ENCODE measurements at regions not wholly inside any gene's neighbourhood (a gene's known extent, or its start where the extent isn't known, plus 50 kb on each side); places are given as distances from the start of the nearest gene placed in this dataset.
"Not testable (repeated sequence)": the region's sequence is repeated elsewhere in the genome, so short reads cannot be mapped to it uniquely, and the experiment has no call there.

DNA sequence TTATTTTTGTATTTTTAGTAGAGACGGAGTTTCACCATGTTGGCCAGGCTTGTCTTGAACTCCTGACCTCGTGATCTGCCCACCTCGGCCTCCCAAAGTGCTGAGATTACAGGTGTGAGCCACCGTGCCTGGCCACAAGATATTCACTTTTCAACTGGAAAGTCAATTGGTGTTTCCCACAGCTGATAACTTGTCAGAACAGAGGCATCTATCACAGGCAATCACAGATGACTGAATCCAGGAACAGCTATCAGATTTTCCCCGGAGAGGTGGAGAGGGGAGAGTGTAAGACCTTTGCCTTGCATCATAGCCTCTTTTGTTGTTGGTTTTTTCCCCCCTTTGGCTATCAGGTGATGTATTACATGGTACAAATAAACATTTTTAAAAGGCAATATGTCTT lies 84.5 kb downstream of the GADD45G start:
- DNase-seq (ENCODE audit: low spot score); intact Hi-C loops (cut with DNase I): not testable (repeated sequence)

DNA sequence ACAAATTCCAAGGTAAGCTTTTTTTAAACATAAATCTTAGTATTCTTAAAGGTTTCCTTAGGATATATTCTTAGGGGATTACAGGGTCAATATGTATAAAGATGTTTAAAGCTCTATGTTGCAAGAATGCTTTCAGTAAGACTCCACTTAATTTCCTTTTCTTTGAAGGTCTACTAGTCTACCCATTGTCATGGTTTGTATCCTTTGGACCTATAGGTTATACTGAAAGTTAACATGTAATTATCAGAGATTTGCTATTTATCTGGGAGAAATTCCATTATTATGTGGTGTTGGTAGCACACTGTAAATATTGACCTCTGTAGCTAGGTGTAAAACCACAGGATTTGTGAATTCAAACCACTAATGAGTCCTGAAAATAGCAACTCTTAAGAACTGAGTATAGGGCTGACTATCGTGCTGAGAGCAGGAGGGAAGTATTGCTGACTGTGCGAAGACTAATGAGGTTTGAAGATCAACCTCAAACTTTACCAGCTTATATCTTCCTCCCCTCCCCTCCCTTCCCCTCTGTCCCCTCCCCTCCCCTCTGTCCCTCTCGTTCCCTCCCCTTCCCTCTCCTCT lies 85.6 kb downstream of the GADD45G start:
- intact Hi-C loops (cut with DNase I): no loop called here
- DNase-seq (ENCODE audit: low spot score): no peak

DNA sequence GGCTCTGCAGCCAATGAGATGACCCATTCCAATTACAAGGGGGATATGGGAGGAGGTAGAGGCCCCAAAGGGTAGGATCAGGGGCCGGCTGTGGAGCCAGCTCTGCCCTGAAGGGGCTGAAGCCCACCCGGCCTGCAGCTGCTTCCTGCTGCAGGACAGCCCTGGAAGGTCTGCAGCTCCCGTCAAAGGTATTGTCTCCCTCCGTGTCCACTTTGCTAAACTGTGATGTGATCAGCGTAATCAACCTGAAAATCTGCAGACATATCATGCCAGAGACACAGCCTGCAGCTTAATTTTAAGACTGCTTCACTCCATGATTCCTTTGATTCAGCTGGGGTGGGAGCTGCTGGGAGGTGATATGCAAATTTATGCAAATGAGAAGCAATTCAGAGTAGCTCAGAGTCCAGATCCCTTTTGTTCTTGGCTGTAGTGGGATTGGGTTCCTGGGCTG lies 90.7 kb downstream of the GADD45G start:
- no peak for DNase-seq (ENCODE audit: low spot score)
- intact Hi-C loops (cut with DNase I): no loop called here

DNA sequence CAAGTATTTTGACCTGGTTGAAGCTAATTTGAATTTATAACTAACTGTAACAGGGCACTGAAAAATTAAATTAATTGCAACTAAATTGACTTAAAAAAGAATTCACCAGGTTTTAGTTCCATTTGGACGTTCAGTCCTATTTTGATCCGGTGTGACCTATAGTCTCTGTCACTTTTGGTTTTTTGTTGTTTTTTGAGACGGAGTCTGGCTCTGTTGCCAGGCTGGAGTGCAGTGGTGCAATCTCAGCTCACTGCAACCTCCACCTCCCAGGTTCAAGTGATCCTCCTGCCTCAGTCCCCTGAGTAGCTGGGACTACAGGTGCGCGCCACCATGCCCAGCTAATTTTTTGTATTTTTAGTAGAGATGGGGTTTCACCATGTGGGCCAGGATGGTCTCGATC lies 91.2 kb downstream of the GADD45G start:
- DNase-seq (ENCODE audit: low spot score); intact Hi-C loops (cut with DNase I): not testable (repeated sequence)

DNA sequence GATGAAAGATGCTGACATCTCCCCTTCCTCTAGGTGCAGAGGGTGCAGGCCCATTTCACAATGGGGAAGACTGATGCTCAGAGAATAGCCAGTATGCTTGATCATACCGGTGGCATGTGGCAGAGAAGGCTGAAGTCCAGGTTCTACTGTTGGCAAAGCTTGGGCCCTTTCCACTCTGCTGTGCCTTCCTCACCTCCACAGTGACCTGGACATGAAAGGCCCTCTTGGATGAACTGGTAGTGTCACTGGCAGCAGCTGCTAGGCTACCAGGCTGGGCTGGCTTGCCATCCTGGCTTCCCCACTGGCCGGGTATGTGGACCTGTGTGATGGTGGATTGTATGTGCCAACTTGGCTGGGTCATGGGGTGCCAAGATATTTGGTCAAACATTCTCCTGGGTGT lies 92.0 kb downstream of the GADD45G start:
- no peak for DNase-seq (ENCODE audit: low spot score)
- intact Hi-C loops (cut with DNase I): no loop called here

DNA sequence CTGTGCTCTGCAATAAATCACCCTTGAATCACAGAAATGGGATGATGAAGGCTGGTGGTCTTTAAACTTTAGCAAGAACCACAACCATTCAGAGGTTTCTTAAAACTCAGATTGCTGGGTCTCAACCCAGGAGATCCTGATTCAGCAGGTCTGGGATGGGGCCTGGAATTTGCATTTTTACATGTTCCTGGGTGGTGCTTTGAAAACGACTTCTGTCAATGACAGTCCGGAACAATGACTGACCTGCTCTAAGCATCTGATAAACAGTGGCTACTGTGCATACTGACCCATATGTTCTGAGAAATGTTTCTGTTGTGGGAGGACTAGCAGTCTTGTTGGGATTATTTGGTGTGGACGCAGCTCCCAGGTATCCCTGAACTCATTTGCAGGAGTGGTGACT lies 92.7 kb downstream of the GADD45G start:
- intact Hi-C loops (cut with DNase I): no loop called here

DNA sequence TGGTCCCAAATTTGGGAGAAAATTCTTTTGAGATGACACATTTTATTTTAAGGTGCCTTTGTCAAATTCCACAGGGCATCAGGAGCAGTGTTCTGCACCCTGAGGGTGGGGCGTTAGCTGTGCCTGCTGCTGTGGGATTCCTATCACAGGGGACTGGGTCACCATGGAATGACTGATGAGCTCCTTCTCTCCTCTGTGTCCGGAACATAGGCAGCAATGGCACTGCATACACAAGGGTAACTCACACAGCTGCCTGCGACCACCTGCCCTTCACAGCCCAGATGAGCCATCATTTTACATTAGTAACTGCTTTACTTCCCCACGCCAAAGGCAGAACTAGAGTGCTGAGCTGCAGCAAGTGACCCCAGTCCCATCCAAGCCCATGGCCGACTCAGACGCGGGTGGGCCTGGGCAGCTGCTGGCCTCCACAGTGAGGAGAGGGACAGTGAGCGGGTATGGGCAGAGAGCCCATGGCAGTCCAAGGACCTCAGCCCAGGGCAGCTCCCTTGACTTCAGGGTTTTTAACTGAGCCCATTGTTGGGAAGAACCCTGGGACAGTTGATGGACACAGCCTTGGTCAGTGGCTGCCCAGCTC lies 93.7 kb downstream of the GADD45G start:
- no peak for DNase-seq (ENCODE audit: low spot score)
- intact Hi-C loops (cut with DNase I): no loop called here

More for the DNA sequence above, 92.7 kb downstream of the GADD45G start:
- no peak for DNase-seq (ENCODE audit: low spot score)

DNA sequence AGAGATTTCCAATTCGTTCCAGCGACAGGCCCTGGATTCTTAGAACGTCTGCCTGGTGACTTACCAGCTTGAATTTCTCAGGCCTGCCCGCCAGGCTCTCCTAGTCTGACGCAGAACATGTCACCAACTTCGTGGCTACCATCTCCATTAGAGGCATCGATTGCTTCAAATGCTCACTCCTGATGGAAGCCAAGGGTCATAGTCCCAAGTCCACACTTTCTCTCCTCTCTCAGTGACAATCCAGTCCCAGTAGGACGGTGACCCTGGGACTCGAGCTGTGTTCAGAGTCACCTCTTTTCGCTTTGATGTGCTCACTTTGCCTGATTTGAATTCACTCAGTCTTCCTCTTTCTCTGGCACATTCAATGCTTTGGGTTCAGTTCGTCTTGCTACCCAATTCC lies 94.8 kb downstream of the GADD45G start:
- no peak for DNase-seq (ENCODE audit: low spot score)
- intact Hi-C loops (cut with DNase I): no loop called here

DNA sequence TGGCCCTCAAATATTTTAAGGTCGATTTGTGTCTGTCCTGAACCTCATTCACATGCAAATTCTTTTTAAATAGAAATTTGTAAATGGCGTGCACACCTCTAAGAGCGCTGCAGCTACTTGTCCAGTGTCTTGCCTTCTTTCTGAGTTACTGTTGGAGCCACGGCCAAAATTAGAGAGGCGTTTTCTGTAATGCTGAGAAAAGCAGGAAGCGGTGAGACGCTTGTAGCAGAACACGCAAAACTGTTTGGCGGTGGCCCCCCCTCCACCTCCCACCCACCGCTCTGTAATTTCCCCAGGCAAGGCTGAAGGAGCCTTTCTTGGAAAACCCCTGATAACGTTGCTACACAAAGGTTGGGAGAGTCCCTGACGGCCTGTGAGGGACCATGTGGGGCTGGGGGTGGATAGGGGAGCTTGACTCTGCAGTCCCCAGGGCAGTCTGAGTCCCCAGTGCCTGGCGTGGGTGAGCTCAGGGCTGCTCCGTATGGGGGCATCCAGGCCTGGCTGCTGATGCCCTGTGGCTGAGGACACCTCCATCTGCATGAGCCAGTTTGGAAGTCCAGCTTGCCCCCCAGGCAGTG lies 96.5 kb downstream of the GADD45G start:
- DNase-seq (ENCODE audit: low spot score): no peak
- intact Hi-C loops (cut with DNase I): no loop called here

DNA sequence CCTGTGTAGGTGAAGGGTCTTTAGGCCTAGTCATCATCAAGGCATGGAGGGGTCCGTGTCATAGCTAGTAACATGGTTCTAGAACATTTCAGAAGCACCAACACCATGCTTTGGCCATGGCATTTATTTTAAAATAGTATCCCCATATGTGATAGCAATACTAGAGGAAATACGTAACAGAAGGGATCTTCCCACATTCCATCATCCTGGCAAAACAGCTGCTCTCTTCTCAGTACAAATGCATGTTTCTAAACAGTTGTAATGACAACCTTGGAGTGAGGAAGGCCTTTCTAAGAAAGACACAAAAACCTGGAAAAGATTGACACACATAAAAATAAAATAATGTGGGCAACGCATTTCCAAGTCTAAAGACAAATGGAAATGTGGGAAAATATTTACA lies 97.6 kb downstream of the GADD45G start:
- intact Hi-C loops (cut with DNase I): no loop called here

DNA sequence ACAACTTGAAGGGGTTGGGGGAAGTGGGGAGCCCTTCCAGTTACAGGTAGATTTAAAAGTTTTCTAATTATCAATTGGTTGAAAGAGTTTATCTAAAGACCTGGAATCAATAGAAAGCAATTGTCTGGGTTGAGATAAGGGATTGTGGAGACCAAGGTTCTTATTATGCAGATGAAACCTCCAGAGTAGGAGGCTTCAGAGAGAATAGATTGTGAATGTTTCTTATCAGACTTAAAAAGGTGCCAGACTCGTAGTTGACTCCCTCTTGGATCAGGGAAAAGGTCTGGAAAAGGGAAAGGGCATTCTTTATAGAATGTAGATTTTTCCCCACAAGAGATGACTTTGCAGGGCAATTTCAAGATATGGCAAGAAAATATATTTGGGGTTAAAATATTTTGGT lies 100.8 kb downstream of the GADD45G start:
- intact Hi-C loops (cut with DNase I): no loop called here
- no peak for DNase-seq (ENCODE audit: low spot score)

More for the DNA sequence above, 97.6 kb downstream of the GADD45G start:
- DNase-seq (ENCODE audit: low spot score): no peak

DNA sequence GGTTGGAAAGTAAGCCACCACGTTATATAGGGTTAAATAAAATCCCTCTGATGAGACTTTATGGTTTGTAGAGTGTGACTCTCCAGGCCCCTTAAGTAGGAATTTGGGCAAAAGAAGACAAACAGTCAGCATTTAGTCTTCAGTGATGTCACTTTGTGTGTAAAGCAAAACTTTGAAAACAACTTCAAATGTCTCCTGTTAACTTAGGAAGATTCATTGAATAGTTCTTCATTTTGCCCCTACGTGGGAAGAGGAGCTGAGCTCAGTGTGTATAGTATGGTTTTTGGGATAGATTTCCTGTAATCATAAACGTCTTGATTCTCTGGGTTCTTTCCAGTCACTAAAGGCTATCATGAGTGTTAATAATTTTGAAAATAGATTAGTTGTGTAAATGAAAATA lies 101.3 kb downstream of the GADD45G start:
- intact Hi-C loops (cut with DNase I): no loop called here
- no peak for DNase-seq (ENCODE audit: low spot score)

DNA sequence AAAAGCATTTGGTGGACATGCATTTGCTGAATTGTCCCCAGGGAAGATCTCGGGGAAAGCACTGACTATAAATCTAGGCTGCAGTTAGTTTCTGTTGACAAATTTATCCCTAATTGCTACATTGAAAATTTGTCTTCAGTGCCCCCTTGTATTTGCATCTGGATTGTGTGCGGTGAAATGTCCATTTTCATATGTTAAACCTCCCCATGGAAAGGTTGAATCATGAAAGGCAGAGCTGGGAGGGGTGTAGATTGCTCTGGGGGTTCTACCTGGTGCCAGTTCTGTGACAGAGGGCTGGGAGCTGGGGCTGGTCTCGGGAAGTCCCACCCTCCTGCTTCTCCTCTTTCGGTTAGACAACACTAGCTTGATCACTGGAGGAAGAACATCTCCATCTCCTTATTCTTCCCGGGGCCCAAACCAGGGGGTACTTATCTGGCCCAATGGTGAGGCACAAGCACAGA lies 101.9 kb downstream of the GADD45G start:
- DNase-seq (ENCODE audit: low spot score): no peak
- intact Hi-C loops (cut with DNase I): no loop called here

DNA sequence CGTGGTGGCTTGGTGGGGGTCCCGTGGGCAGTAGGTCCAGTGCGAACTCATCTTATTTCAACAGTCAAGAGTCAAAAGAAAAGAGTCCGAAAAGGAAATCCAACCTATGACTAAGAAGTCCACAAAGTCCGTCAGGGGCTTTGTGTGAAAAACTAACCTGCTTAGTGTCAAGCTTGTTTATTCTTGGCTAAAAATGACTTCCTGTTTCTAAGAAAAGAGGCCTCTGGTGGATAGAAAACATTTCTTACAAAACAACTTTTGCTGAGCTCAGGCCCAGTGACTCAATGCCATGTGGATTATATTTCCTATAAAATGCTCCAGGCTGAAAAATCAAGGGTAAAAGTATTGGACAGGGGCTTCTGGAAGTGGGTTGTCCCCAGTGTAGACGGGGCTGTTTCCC lies 105.9 kb downstream of the GADD45G start:
- no peak for DNase-seq (ENCODE audit: low spot score)
- intact Hi-C loops (cut with DNase I): no loop called here

DNA sequence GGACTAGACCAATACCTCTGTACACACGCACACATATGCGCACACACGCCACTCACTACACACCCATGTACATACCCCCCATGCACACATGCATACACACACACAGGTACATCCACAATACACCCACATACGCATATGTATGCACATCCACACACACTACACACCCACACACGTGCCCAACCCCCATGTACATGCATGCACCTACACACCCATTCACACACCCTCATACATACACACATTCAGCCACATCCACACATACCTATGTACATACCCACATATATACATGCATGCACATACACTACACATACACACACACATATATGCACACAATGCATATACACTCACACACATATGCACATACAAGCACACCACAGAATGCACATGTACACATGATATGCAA lies 107.1 kb downstream of the GADD45G start:
- intact Hi-C loops (cut with DNase I): no loop called here
- DNase-seq (ENCODE audit: low spot score): no peak

DNA sequence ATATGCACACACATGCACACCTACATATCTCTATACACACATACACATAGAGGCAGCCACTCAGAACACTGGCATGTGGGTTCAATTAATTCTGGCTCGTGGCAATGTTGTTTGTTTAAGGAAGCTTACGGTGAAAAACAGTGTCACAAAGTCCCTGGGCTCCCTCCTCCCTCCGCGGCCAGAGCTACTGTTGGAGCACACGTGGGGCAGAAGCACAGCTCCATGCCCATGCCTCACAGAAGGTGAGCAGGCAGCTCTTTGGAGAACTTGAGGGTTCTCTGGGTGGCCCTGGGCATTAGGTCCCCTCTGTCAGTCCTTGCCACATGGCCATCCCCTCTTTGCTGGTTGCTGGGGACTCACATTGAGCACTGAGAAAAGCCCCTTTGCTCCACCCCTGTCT lies 107.5 kb downstream of the GADD45G start:
- DNase-seq (ENCODE audit: low spot score): no peak
- intact Hi-C loops (cut with DNase I): no loop called here

DNA sequence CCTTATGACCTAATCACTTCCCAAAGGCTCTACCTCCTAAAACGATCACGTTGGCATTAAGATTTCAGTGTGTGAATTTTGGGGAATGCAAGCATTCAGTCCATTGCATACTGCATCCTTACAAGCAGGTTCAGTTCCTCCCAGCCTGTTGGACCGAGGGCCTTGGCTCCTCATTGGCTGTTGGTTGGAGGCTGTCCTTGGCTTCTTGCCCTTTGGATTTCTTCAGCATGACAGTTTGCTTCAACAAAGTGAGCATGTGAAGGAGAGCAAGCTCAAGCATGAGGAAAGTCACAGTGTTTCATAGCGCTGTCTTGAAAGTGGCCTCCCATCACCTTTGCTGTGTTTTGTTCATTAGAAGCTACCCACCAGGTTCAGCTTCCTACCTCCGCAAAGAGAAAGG lies 109.5 kb downstream of the GADD45G start:
- no peak for DNase-seq (ENCODE audit: low spot score)
- intact Hi-C loops (cut with DNase I): no loop called here

DNA sequence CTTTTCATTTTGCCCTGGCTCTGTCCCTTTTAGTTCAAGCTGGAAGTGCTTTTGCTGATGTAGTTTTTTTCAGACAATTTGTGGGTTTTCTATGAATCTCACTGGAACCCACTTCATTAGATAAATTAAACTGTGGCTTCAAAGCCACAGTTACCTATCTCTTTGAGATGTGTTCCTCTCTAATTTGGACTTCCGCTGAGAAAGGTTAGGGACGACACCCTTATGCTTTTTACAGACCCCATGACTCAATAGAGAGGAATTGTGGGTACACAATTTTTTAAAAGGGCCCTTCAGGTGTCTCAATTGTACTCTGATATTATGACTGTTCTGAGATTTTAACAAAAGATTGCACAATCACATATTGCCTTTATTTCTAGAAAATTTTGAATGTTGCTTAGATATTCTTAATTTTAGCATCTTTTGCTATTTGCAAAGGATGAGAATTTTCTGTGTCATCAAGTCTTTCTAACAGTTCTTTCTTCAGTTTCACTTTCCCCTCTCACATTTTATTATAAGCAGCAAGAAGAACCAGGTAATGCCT lies 110.6 kb downstream of the GADD45G start:
- no peak for DNase-seq (ENCODE audit: low spot score)
- intact Hi-C loops (cut with DNase I): no loop called here

DNA sequence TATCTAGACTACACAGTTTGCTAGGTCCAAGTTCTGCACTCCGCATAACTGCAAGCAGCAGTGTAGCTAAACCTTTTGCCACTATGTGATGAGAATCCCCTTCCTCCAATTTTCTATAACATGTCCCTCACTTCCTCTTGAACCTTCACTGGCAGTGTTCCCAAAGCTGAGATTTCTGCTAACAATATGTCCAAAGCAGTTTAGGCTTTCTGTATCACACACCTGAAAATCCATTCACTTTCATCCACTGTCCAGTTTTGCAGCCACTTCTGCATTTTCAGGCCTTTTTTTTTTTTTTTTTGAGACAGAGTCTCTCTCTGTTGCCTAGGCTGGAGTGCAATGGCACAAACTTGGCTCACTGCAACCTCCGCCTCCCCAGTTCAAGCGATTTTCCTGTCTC lies 111.1 kb downstream of the GADD45G start:
- no peak for DNase-seq (ENCODE audit: low spot score)
- intact Hi-C loops (cut with DNase I): no loop called here

DNA sequence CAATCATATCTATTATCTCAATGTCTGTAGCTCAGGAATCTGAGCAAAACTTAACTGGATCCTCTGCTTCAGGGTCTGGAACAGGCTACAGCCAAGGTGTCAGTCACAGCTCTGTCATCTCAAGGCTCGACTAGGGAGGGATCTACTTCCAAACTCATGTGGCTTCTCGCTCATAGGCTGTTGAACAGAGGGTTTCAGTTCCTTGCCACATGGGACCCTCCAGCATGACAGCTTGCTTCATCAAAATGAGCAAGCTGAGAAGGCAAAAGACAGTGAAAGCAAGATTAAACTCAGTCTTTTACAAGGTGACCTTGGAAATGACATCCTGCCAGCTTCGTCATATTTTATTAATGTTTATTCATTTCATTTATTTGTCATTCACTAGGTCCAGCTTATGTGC lies 111.7 kb downstream of the GADD45G start:
- no peak for DNase-seq (ENCODE audit: low spot score)
- intact Hi-C loops (cut with DNase I): no loop called here

DNA sequence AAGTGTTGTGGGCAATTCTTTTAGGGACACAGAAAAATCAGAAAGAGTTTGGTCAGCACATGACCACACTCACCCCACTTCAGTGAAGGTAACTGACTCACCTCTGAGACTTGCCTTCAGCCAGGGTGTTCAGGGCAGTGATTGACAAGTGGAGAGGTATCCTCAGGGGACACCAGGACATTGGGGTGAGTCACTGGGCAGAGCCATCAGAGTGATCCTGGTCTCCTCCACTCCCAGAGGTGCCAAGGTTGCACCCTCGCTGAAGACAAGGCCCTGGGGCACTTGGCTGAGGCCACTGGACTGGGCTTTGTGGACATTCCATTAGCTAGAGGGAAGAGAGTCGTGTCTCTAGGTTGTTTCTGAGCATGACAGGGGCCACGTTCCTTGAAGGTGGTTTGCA lies 113.4 kb downstream of the GADD45G start:
- intact Hi-C loops (cut with DNase I): no loop called here
- no peak for DNase-seq (ENCODE audit: low spot score)

Data from posterior vena cava (tissue), 2 donors.